H1 (cell line): ENCODE measurements at regions not wholly inside any gene's neighbourhood (a gene's known extent, or its start where the extent isn't known, plus 50 kb on each side); places are given as distances from the start of the nearest gene placed in this dataset.

Experiments
- BACH1 ChIP-seq: IDR thresholded peaks from 2 replicates; pipeline ENCODE4 v1.6.1; 2012; ENCODE audit warnings: low read length, improper control_type of control experiment
- CHD7 ChIP-seq: fragments of 300-600 bp; sonication (generic); IDR thresholded peaks from 2 replicates; pipeline ENCODE4 v1.7.1; 2012; ENCODE audit warnings: low read length, moderate library complexity, mild to moderate bottlenecking, inconsistent platforms; ENCODE audit not compliant: insufficient replicate concordance
- JUND ChIP-seq: IDR thresholded peaks from 2 replicates; pipeline ENCODE4 v1.6.1; 2011; ENCODE audit warnings: mild to moderate bottlenecking, improper control_type of control experiment, low read length
- KDM1A ChIP-seq: fragments of 200-600, 300-600 bp; sonication (generic); IDR thresholded peaks from 2 replicates; pipeline ENCODE4 v1.7.1; 2016; ENCODE audit warnings: mild to moderate bottlenecking, low read length, borderline replicate concordance
- KDM5A ChIP-seq: fragments of 200-600 bp; IDR thresholded peaks from 2 replicates; pipeline ENCODE4 v1.7.1; 2012; ENCODE audit warnings: mild to moderate bottlenecking, low read length, inconsistent platforms, mixed read lengths
- RFX5 ChIP-seq: IDR thresholded peaks from 2 replicates; pipeline ENCODE4 v1.6.1; 2011; ENCODE audit warnings: low read depth, low read length, improper control_type of control experiment, borderline replicate concordance
- SP2 ChIP-seq: IDR thresholded peaks from 2 replicates; pipeline ENCODE4 v1.6.1; 2012; ENCODE audit warnings: mild to moderate bottlenecking, low read length, inconsistent platforms

- TF ChIP-seq CHD7 (no peak), RFX5 (no peak), KDM5A (no peak), BACH1 (no peak), JUND (no peak), KDM1A (no peak), SP2 (no peak)
Observed at GRCh38 chr4:156665780-156666366, 305.7 kb downstream of the PDGFC start (continued).
